GM12878 (cell line): ENCODE measurements at regions not wholly inside any gene's neighbourhood (a gene's known extent, or its start where the extent isn't known, plus 50 kb on each side); places are given as distances from the start of the nearest gene placed in this dataset.

ENCODE experiments used
- CUX1 ChIP-seq: IDR thresholded peaks from 2 replicates; pipeline ENCODE4 v1.6.1; 2012; ENCODE audit warnings: improper control_type of control experiment, low read depth, low read length; ENCODE audit not compliant: insufficient replicate concordance
- DPF2 ChIP-seq: fragments of 450-650 bp; IDR thresholded peaks from 2 replicates; pipeline ENCODE4 v1.6.1; 2017; ENCODE audit warnings: mild to moderate bottlenecking
- E2F4 ChIP-seq: IDR thresholded peaks from 2 replicates; pipeline ENCODE4 v1.6.1; 2012; ENCODE audit warnings: low read depth, low read length, improper control_type of control experiment
- MLLT1 ChIP-seq: fragments of 450-650 bp; IDR thresholded peaks from 2 replicates; pipeline ENCODE4 v1.6.1; 2016; ENCODE audit warnings: mild to moderate bottlenecking
- MXI1 ChIP-seq: fragments of 150-350 bp; IDR thresholded peaks from 2 replicates; pipeline ENCODE4 v1.6.1; 2011; ENCODE audit warnings: low read depth, mild to moderate bottlenecking, inconsistent platforms, low read length, improper control_type of control experiment
- MYB ChIP-seq: fragments of 150-350 bp; IDR thresholded peaks from 2 replicates; pipeline ENCODE4 v1.6.1; 2014; ENCODE audit warnings: mild to moderate bottlenecking, low read depth, low read length, borderline replicate concordance
- NFIC ChIP-seq: IDR thresholded peaks from 2 replicates; pipeline ENCODE4 v1.6.1; 2012; ENCODE audit warnings: low read depth, mild to moderate bottlenecking, inconsistent platforms, low read length, moderate library complexity
- RAD21 ChIP-seq: IDR thresholded peaks from 2 replicates; pipeline ENCODE4 v1.6.1; 2011; ENCODE audit warnings: mild to moderate bottlenecking, low read depth, low read length, moderate library complexity; ENCODE audit not compliant: insufficient read depth
- SMC3 ChIP-seq: IDR thresholded peaks from 2 replicates; pipeline ENCODE4 v1.6.1; 2011; ENCODE audit warnings: low read length, improper control_type of control experiment, borderline replicate concordance
- TAF1 ChIP-seq: IDR thresholded peaks from 2 replicates; pipeline ENCODE4 v1.6.1; 2011; ENCODE audit warnings: mild to moderate bottlenecking, low read depth, low read length, borderline replicate concordance
- ZBTB40 ChIP-seq: fragments of 450-650 bp; IDR thresholded peaks from 2 replicates; pipeline ENCODE4 v1.6.1; 2016; ENCODE audit warnings: mild to moderate bottlenecking, moderate library complexity, borderline replicate concordance
- ZNF384 ChIP-seq: IDR thresholded peaks from 2 replicates; pipeline ENCODE4 v1.6.1; 2012; ENCODE audit warnings: low read depth, mild to moderate bottlenecking, low read length, improper control_type of control experiment, borderline replicate concordance

GRCh38 chr6:140540743-140541142 lies 1166.3 kb upstream of the CITED2 start (continued):
- TF ChIP-seq MLLT1 (no peak), SMC3 (no peak), CUX1 (no peak), MXI1 (no peak), NFIC (peak; percentile 83; the same call in 1 of the 2 replicates), ZBTB40 (no peak), E2F4 (no peak), ZNF384 (peak; percentile 42; the same call in 1 of the 2 replicates), TAF1 (no peak), DPF2 (0 out of 2 replicates have a peak, but pooled peaks have one; percentile 21), MYB (no peak), RAD21 (no peak)
